CD8-positive, alpha-beta memory T cell (primary cell): ENCODE measurements at regions not wholly inside any gene's neighbourhood (a gene's known extent, or its start where the extent isn't known, plus 50 kb on each side); places are given as distances from the start of the nearest gene placed in this dataset.
"Not testable (repeated sequence)": the region's sequence is repeated elsewhere in the genome, so short reads cannot be mapped to it uniquely, and the experiment has no call there.

ENCODE experiments used
- CTCF ChIA-PET: fragments of 350-600 bp; sonication (Branson Sonifier 250); formaldehyde crosslinking; loops from one replicate; lab custom pipeline; 2021; ENCODE audit warnings: antibody characterized with exemption; lab: Charles Lee
- POLR2A ChIA-PET: fragments of 350-600 bp; sonication (Branson Sonifier 250); formaldehyde crosslinking; loops from one replicate; lab custom pipeline; 2021; ENCODE audit warnings: antibody characterized with exemption; lab: Charles Lee
- DNase-seq, 5 donors: peaks; one replicate each; pipeline versions ENCODE4 v3.0.0 to v3.0.0-alpha.2; 2020 to 2022; ENCODE audit warnings: mixed read lengths in 1 of 5
- H3K27ac ChIP-seq: one replicate; pipeline ENCODE4 v1.7.0; 2013; ENCODE audit warnings: low read depth, mild to moderate bottlenecking, low read length, moderate library complexity
- H3K27me3 ChIP-seq: 2 replicates; pipeline ENCODE4 v1.7.0; 2013; ENCODE audit warnings: low read length, mild to moderate bottlenecking; ENCODE audit not compliant: insufficient read depth, poor library complexity, severe bottlenecking
- H3K36me3 ChIP-seq: 2 replicates; pipeline ENCODE4 v1.7.0; 2013; ENCODE audit warnings: mild to moderate bottlenecking, low read length, moderate library complexity; ENCODE audit not compliant: insufficient read depth
- H3K4me1 ChIP-seq: 2 replicates; pipeline ENCODE4 v1.7.0; 2013; ENCODE audit warnings: mild to moderate bottlenecking, low read length, moderate library complexity; ENCODE audit not compliant: insufficient read depth
- H3K4me3 ChIP-seq: 2 replicates; pipeline ENCODE4 v1.7.0; 2013; ENCODE audit warnings: mild to moderate bottlenecking, low read length
- H3K9me3 ChIP-seq: 2 replicates; pipeline ENCODE4 v1.7.0; 2013; ENCODE audit warnings: mild to moderate bottlenecking, low read length
- H3K27ac Mint-ChIP-seq, 8 donors: one replicate each; pipeline ENCODE4 v1.8.0; 2020 to 2021; ENCODE audit warnings: mixed read lengths in 8 of 8, mild to moderate bottlenecking in 6 of 8, inconsistent platforms in 3 of 8, moderate library complexity in 3 of 8
- H3K27me3 Mint-ChIP-seq, 2 donors: one replicate each; pipeline ENCODE4 v1.8.0; 2020 to 2021; ENCODE audit warnings: mixed read lengths in 2 of 2, mild to moderate bottlenecking in 1 of 2, moderate library complexity in 1 of 2
- H3K36me3 Mint-ChIP-seq, 3 donors: one replicate each; pipeline ENCODE4 v1.8.0; 2020 to 2021; ENCODE audit warnings: mixed read lengths in 3 of 3, inconsistent platforms in 1 of 3, mild to moderate bottlenecking in 1 of 3
- H3K4me1 Mint-ChIP-seq, 3 donors: one replicate each; pipeline ENCODE4 v1.8.0; 2020 to 2021; ENCODE audit warnings: mixed read lengths in 3 of 3, inconsistent platforms in 1 of 3, mild to moderate bottlenecking in 1 of 3
- H3K4me3 Mint-ChIP-seq, 7 donors: one replicate each; pipeline ENCODE4 v1.8.0; 2020 to 2021; ENCODE audit warnings: mixed read lengths in 7 of 7, mild to moderate bottlenecking in 6 of 7, moderate library complexity in 4 of 7, inconsistent platforms in 2 of 7
- H3K9me3 Mint-ChIP-seq, 5 donors: one replicate each; pipeline ENCODE4 v1.8.0; 2020 to 2022; ENCODE audit warnings: mixed read lengths in 5 of 5, mild to moderate bottlenecking in 3 of 5, moderate library complexity in 2 of 5, inconsistent platforms in 1 of 5

GRCh38 chr20:11705512-11705911, 212.2 kb upstream of the BTBD3 start:
- Mint-ChIP-seq H3K27ac (no peak overlapping the region), H3K9me3 (peaks cover 9 to 43% (median 16%) of the 10 kb centered on the region in 5 donors), H3K36me3 (no peaks in the 10 kb centered on the region), H3K27me3 (no peaks in the 10 kb centered on the region), H3K4me1 (no peaks in the 10 kb centered on the region), H3K4me3 (no peak overlapping the region)
- POLR2A ChIA-PET, result no interaction called here
- Histone ChIP-seq H3K27ac (no peak overlapping the region), H3K4me3 (no peak overlapping the region), H3K36me3 (no peaks in the 10 kb centered on the region), H3K27me3 (no peaks in the 10 kb centered on the region), H3K9me3 (no peaks in the 10 kb centered on the region), H3K4me1 (no peaks in the 10 kb centered on the region)
- CTCF ChIA-PET, result no interaction called here
- DNase-seq, result no peak

GRCh38 chr20:11708223-11708622, 209.5 kb upstream of the BTBD3 start:
- H3K27ac ChIP-seq, DNase-seq, H3K4me3 ChIP-seq, CTCF ChIA-PET, H3K36me3 Mint-ChIP-seq, H3K27ac Mint-ChIP-seq, H3K27me3 Mint-ChIP-seq, H3K27me3 ChIP-seq, H3K36me3 ChIP-seq, H3K9me3 ChIP-seq, POLR2A ChIA-PET, H3K4me3 Mint-ChIP-seq, H3K4me1 ChIP-seq, H3K4me1 Mint-ChIP-seq: not testable (repeated sequence)
- peaks cover 5 to 32% (median 15%) of the 10 kb centered on the region in 5 donors for H3K9me3 Mint-ChIP-seq

- H3K4me1 Mint-ChIP-seq, result no peaks in the 10 kb centered on the region
- CTCF ChIA-PET, result no interaction called here
- Histone ChIP-seq H3K4me3 (no peak overlapping the region), H3K27me3 (no peaks in the 10 kb centered on the region), H3K36me3 (no peaks in the 10 kb centered on the region), H3K9me3 (no peaks in the 10 kb centered on the region), H3K4me1 (no peaks in the 10 kb centered on the region), H3K27ac (no peak overlapping the region)
- DNase-seq, result no peak
- POLR2A ChIA-PET, result no interaction called here
- H3K27ac Mint-ChIP-seq, result no peak overlapping the region
- no peaks in the 10 kb centered on the region for H3K36me3 Mint-ChIP-seq
- no peaks in the 10 kb centered on the region for H3K27me3 Mint-ChIP-seq
- peaks cover 3 to 33% (median 13%) of the 10 kb centered on the region in 5 donors for H3K9me3 Mint-ChIP-seq
- H3K4me3 Mint-ChIP-seq, result no peak overlapping the region
Measured at GRCh38 chr20:11711214-11711613, 206.5 kb upstream of the BTBD3 start.

- Mint-ChIP-seq H3K4me1 (no peaks in the 10 kb centered on the region), H3K27ac (no peak overlapping the region), H3K36me3 (no peaks in the 10 kb centered on the region), H3K4me3 (no peak overlapping the region), H3K9me3 (peaks cover 8 to 25% (median 13%) of the 10 kb centered on the region in 5 donors), H3K27me3 (no peaks in the 10 kb centered on the region)
- CTCF ChIA-PET, result no interaction called here
- no peak overlapping the region for H3K4me3 ChIP-seq
- no peak for DNase-seq
- no peaks in the 10 kb centered on the region for H3K4me1 ChIP-seq
- H3K9me3 ChIP-seq, result no peaks in the 10 kb centered on the region
- H3K36me3 ChIP-seq, result no peaks in the 10 kb centered on the region
- POLR2A ChIA-PET, result no interaction called here
- H3K27ac ChIP-seq, result no peak overlapping the region
- H3K27me3 ChIP-seq, result no peaks in the 10 kb centered on the region
Measured at GRCh38 chr20:11712639-11713160, 205.0 kb upstream of the BTBD3 start.

- no peak for DNase-seq
- H3K27ac Mint-ChIP-seq, result no peak overlapping the region
- no peaks in the 10 kb centered on the region for H3K27me3 Mint-ChIP-seq
- no peak overlapping the region for H3K27ac ChIP-seq
- H3K36me3 ChIP-seq, result no peaks in the 10 kb centered on the region
- H3K9me3 ChIP-seq, result no peaks in the 10 kb centered on the region
- no peaks in the 10 kb centered on the region for H3K36me3 Mint-ChIP-seq
- ChIA-PET POLR2A (no interaction called here), CTCF (no interaction called here)
- no peaks in the 10 kb centered on the region for H3K27me3 ChIP-seq
- no peaks in the 10 kb centered on the region for H3K4me1 Mint-ChIP-seq
- peaks cover 8 to 14% (median 10%) of the 10 kb centered on the region in 5 donors for H3K9me3 Mint-ChIP-seq
- no peak overlapping the region for H3K4me3 Mint-ChIP-seq
- H3K4me3 ChIP-seq, result no peak overlapping the region
- no peaks in the 10 kb centered on the region for H3K4me1 ChIP-seq
Measured at GRCh38 chr20:11714886-11715285, 202.8 kb upstream of the BTBD3 start.

GRCh38 chr20:11716239-11716944, 201.3 kb upstream of the BTBD3 start:
- POLR2A ChIA-PET, result no interaction called here
- H3K4me1 Mint-ChIP-seq, result no peaks in the 10 kb centered on the region
- Histone ChIP-seq H3K36me3 (no peaks in the 10 kb centered on the region), H3K4me1 (no peaks in the 10 kb centered on the region), H3K4me3 (no peak overlapping the region), H3K27me3 (no peaks in the 10 kb centered on the region), H3K9me3 (no peaks in the 10 kb centered on the region), H3K27ac (no peak overlapping the region)
- CTCF ChIA-PET, result no interaction called here
- H3K36me3 Mint-ChIP-seq, result no peaks in the 10 kb centered on the region
- H3K9me3 Mint-ChIP-seq, result peaks cover 7 to 11% (median 11%) of the 10 kb centered on the region in 5 donors
- no peaks in the 10 kb centered on the region for H3K27me3 Mint-ChIP-seq
- DNase-seq, result no peak
- no peak overlapping the region for H3K4me3 Mint-ChIP-seq
- H3K27ac Mint-ChIP-seq, result no peak overlapping the region

- Mint-ChIP-seq H3K4me1 (no peaks in the 10 kb centered on the region), H3K36me3 (no peaks in the 10 kb centered on the region), H3K9me3 (peaks cover 7 to 16% (median 11%) of the 10 kb centered on the region in 5 donors), H3K4me3 (no peak overlapping the region), H3K27me3 (no peaks in the 10 kb centered on the region), H3K27ac (no peak overlapping the region)
- no peak overlapping the region for H3K4me3 ChIP-seq
- CTCF ChIA-PET, result no interaction called here
- H3K9me3 ChIP-seq, result no peaks in the 10 kb centered on the region
- no peak for DNase-seq
- POLR2A ChIA-PET, result no interaction called here
- H3K36me3 ChIP-seq, result no peaks in the 10 kb centered on the region
- H3K4me1 ChIP-seq, result no peaks in the 10 kb centered on the region
- H3K27me3 ChIP-seq, result no peaks in the 10 kb centered on the region
- no peak overlapping the region for H3K27ac ChIP-seq
Measured at GRCh38 chr20:11716945-11717248, 200.8 kb upstream of the BTBD3 start.

- no peak overlapping the region for H3K27ac Mint-ChIP-seq
- no peaks in the 10 kb centered on the region for H3K36me3 ChIP-seq
- H3K27me3 ChIP-seq, result no peaks in the 10 kb centered on the region
- no peaks in the 10 kb centered on the region for H3K36me3 Mint-ChIP-seq
- CTCF ChIA-PET, result no interaction called here
- H3K4me1 ChIP-seq, result no peaks in the 10 kb centered on the region
- H3K9me3 ChIP-seq, result no peaks in the 10 kb centered on the region
- H3K27me3 Mint-ChIP-seq, result no peaks in the 10 kb centered on the region
- H3K4me3 Mint-ChIP-seq, result no peak overlapping the region
- DNase-seq, result no peak
- H3K4me1 Mint-ChIP-seq, result no peaks in the 10 kb centered on the region
- H3K4me3 ChIP-seq, result no peak overlapping the region
- POLR2A ChIA-PET, result no interaction called here
- peaks cover 7 to 20% (median 11%) of the 10 kb centered on the region in 5 donors for H3K9me3 Mint-ChIP-seq
- H3K27ac ChIP-seq, result no peak overlapping the region
Measured at GRCh38 chr20:11717562-11717961, 200.1 kb upstream of the BTBD3 start.
